NT2/D1 (cell line): ENCODE measurements at regions not wholly inside any gene's neighbourhood (a gene's known extent, or its start where the extent isn't known, plus 50 kb on each side); places are given as distances from the start of the nearest gene placed in this dataset.

Experiments
- SUZ12 ChIP-seq: IDR thresholded peaks from 2 replicates; pipeline ENCODE4 v1.6.1; 2011; ENCODE audit not compliant: insufficient read length, insufficient read depth; ENCODE audit errors: extremely low read depth
- ZNF274 ChIP-seq: IDR thresholded peaks from 2 replicates; pipeline ENCODE4 v1.6.1; 2011; ENCODE audit warnings: mild to moderate bottlenecking, low read depth, low read length

DNA sequence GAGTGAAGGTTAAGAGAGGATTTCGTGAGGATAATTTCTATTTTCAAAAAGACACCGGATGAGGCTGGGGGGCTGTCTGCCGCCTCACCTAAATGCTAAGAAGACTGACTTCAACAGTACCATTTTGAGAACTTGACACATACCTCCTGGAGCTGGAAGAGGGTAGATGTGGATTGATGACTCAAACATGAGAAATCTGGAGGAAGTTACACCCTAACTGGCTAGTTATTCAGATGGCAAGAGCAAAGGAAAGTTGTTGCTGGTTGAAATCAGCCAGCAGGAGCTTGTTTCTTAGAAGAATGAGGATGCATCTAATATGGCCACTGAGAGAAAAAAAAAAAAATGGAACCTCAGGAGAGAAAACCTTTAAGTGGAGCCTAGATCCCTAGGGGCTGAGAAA is 76.2 kb upstream of the KIAA1217 start:
- no peak for TF ChIP-seq ZNF274
- no peak for TF ChIP-seq SUZ12
